Panc1 (cell line): ENCODE measurements at regions not wholly inside any gene's neighbourhood (a gene's known extent, or its start where the extent isn't known, plus 50 kb on each side); places are given as distances from the start of the nearest gene placed in this dataset.
"Not testable (repeated sequence)": the region's sequence is repeated elsewhere in the genome, so short reads cannot be mapped to it uniquely, and the experiment has no call there.

Source experiments
- ATAC-seq: fragments of 200-7000 bp; cut with Tn5 transposase; 2 replicates; pipeline ENCODE4 v1.9.1; 2020; ENCODE audit warnings: mild to moderate bottlenecking, moderate library complexity
- BruUV-seq: library from RNA; stranded (reverse); fragments of 400-500 nt; replicated peaks from 2 replicates; lab custom pipeline; 2021; lab: Mats Ljungman, UMichigan
- CTCF ChIA-PET: fragments of 300-600 bp; sonication (Branson Sonifier 250); formaldehyde crosslinking; loops from one replicate; lab custom pipeline; 2022; ENCODE audit warnings: antibody characterized with exemption; lab: Charles Lee
- POLR2A ChIA-PET: fragments of 300-600 bp; sonication (Branson Sonifier 250); formaldehyde crosslinking; loops from one replicate; lab custom pipeline; 2022; ENCODE audit warnings: antibody characterized with exemption; lab: Charles Lee
- DNase-seq: peaks from one replicate; pipeline ENCODE4 v3.0.0-alpha.2; 2010; ENCODE audit warnings: low read depth, low spot score
- H3K27ac ChIP-seq: 2 replicates; pipeline ENCODE4 v1.5.1; 2011; ENCODE audit warnings: mild to moderate bottlenecking, low read length, inconsistent platforms
- H3K27me3 ChIP-seq: fragments of 200-500 bp; sonication (Bioruptor generic); 2 replicates; pipeline ENCODE4 v1.6.0; 2014; ENCODE audit warnings: low read length, inconsistent platforms; ENCODE audit not compliant: control insufficient read depth, insufficient read depth
- H3K36me3 ChIP-seq: fragments of 200-500 bp; sonication (Bioruptor generic); 2 replicates; pipeline ENCODE4 v1.5.1; 2014; ENCODE audit warnings: inconsistent platforms, mild to moderate bottlenecking, low read length, moderate library complexity; ENCODE audit not compliant: control insufficient read depth, insufficient read depth
- H3K4me1 ChIP-seq: 2 replicates; pipeline ENCODE4 v1.5.1; 2011; ENCODE audit warnings: inconsistent platforms, mild to moderate bottlenecking, low read length, moderate library complexity; ENCODE audit not compliant: control insufficient read depth, insufficient read depth
- H3K4me3 ChIP-seq, 2 experiments: 2 replicates each; pipeline ENCODE4 v1.5.1; 2011 to 2012; ENCODE audit warnings: low read depth in 2 of 2, low read length in 2 of 2, mild to moderate bottlenecking in 2 of 2, inconsistent platforms in 1 of 2, moderate library complexity in 1 of 2
- H3K9me3 ChIP-seq: fragments of 200-500 bp; sonication (Bioruptor generic); 2 replicates; pipeline ENCODE4 v1.5.1; 2014; ENCODE audit warnings: low read depth, mild to moderate bottlenecking, inconsistent platforms, low read length, moderate library complexity; ENCODE audit not compliant: control insufficient read depth, insufficient read depth
- POLR2AphosphoS5 ChIP-seq: IDR thresholded peaks from 2 replicates; pipeline ENCODE4 v1.6.1; 2012; ENCODE audit warnings: mild to moderate bottlenecking, low read depth, low read length, moderate library complexity
- SIN3A ChIP-seq: IDR thresholded peaks from 2 replicates; pipeline ENCODE4 v1.6.1; 2012; ENCODE audit warnings: low read depth, mild to moderate bottlenecking, low read length, moderate library complexity, borderline replicate concordance; ENCODE audit not compliant: insufficient read depth
- TCF7L2 ChIP-seq: IDR thresholded peaks from 2 replicates; pipeline ENCODE4 v1.6.1; 2011; ENCODE audit warnings: mild to moderate bottlenecking, low read depth, low read length, inconsistent platforms
- in situ Hi-C: cut with HindIII; loops from 2 replicates; pipeline ENCODE4 v1.10.0; 2016; ENCODE audit warnings: low sequenced_read_pairs, low pct_unique_long_range_greater_than_20kb
- intact Hi-C: fragments of 100-400 bp; cut with micrococcal nuclease; formaldehyde crosslinking; loops from one replicate; pipeline ENCODE4 v1.10.0; 2022; ENCODE audit not compliant: unreplicated experiment
- TF ChIP-seq, protein P1 (sequence below): fragments of 450-650 bp; IDR thresholded peaks from 2 replicates; pipeline ENCODE4 v1.5.1; 2017; ENCODE audit warnings: mild to moderate bottlenecking
- TF ChIP-seq, protein P2 (sequence below), 2 experiments: IDR thresholded peaks; 2 replicates each; pipeline ENCODE4 v1.6.1; 2011 to 2012; ENCODE audit warnings: low read depth in 2 of 2, control low read depth in 1 of 2, low read length in 1 of 2, mild to moderate bottlenecking in 1 of 2, moderate library complexity in 1 of 2; ENCODE audit not compliant: insufficient read depth in 1 of 2

DNA sequence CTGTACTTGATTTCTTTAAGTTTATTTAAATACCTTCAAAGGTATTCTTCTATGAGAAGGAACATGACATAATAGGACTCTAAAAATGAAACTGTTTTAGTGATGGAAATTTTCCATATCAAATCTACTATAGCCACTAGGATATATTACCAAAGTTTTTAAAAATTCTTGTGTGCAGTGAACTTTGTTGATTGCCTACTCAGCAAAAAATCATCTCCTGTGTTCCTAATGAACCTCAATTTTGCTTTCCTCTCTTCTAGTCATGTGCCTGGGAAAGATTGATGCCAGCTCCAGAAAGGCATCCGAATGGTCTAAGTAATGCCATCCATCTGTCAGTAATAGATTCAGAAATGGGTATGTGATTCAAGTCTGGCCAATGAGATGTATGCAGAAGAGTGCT is 111.1 kb downstream of the ANXA3 start:
- Histone ChIP-seq H3K36me3 (no peaks in the 10 kb centered on the region), H3K4me1 (no peaks in the 10 kb centered on the region), H3K9me3 (no peaks in the 10 kb centered on the region), H3K4me3 (no peak overlapping the region), H3K27ac (no peak overlapping the region), H3K27me3 (no peaks in the 10 kb centered on the region)
- BruUV-seq: no TSS peak
- ATAC-seq (no peak), DNase-seq (no peak)
- intact Hi-C loops: no loop called here
- TF ChIP-seq, protein P1, sequence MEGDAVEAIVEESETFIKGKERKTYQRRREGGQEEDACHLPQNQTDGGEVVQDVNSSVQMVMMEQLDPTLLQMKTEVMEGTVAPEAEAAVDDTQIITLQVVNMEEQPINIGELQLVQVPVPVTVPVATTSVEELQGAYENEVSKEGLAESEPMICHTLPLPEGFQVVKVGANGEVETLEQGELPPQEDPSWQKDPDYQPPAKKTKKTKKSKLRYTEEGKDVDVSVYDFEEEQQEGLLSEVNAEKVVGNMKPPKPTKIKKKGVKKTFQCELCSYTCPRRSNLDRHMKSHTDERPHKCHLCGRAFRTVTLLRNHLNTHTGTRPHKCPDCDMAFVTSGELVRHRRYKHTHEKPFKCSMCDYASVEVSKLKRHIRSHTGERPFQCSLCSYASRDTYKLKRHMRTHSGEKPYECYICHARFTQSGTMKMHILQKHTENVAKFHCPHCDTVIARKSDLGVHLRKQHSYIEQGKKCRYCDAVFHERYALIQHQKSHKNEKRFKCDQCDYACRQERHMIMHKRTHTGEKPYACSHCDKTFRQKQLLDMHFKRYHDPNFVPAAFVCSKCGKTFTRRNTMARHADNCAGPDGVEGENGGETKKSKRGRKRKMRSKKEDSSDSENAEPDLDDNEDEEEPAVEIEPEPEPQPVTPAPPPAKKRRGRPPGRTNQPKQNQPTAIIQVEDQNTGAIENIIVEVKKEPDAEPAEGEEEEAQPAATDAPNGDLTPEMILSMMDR: no peak
- TF ChIP-seq, protein P2, sequence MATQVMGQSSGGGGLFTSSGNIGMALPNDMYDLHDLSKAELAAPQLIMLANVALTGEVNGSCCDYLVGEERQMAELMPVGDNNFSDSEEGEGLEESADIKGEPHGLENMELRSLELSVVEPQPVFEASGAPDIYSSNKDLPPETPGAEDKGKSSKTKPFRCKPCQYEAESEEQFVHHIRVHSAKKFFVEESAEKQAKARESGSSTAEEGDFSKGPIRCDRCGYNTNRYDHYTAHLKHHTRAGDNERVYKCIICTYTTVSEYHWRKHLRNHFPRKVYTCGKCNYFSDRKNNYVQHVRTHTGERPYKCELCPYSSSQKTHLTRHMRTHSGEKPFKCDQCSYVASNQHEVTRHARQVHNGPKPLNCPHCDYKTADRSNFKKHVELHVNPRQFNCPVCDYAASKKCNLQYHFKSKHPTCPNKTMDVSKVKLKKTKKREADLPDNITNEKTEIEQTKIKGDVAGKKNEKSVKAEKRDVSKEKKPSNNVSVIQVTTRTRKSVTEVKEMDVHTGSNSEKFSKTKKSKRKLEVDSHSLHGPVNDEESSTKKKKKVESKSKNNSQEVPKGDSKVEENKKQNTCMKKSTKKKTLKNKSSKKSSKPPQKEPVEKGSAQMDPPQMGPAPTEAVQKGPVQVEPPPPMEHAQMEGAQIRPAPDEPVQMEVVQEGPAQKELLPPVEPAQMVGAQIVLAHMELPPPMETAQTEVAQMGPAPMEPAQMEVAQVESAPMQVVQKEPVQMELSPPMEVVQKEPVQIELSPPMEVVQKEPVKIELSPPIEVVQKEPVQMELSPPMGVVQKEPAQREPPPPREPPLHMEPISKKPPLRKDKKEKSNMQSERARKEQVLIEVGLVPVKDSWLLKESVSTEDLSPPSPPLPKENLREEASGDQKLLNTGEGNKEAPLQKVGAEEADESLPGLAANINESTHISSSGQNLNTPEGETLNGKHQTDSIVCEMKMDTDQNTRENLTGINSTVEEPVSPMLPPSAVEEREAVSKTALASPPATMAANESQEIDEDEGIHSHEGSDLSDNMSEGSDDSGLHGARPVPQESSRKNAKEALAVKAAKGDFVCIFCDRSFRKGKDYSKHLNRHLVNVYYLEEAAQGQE (IDR thresholded peaks at IDR 0.05; ENCODE audit: insufficient read depth in 1 of 2, low read depth in 2 of 2, low read length in 1 of 2): no peak
- TF ChIP-seq SIN3A: no peak
- in situ Hi-C loops: no loop called here
- POLR2A ChIA-PET: no interaction called here
- CTCF ChIA-PET: no interaction called here

DNA sequence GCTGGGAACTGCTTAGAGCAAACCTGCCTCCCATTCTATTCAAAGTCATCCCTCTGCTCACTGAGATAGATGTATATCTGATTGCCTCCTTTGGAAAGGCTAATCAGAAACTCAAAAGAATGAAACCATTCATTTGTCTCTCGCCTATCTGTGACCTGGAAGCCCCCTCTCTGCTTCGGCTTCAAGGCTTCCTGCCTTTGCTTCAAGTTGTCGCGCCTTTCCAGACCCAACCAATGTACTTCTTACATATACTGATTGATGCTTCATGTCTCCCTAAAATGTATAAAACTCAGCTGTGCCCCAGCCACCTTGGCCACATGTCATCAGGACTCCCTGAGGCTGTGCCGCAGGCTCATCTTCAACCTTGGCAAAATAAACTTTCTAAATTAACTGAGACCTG is 111.9 kb upstream of the BMP2K start:
- H3K27me3 ChIP-seq, intact Hi-C loops, POLR2A ChIA-PET, H3K27ac ChIP-seq, H3K4me3 ChIP-seq, CTCF ChIA-PET, BruUV-seq, in situ Hi-C loops, H3K9me3 ChIP-seq, ATAC-seq, H3K4me1 ChIP-seq, H3K36me3 ChIP-seq, DNase-seq: not testable (repeated sequence)

DNA sequence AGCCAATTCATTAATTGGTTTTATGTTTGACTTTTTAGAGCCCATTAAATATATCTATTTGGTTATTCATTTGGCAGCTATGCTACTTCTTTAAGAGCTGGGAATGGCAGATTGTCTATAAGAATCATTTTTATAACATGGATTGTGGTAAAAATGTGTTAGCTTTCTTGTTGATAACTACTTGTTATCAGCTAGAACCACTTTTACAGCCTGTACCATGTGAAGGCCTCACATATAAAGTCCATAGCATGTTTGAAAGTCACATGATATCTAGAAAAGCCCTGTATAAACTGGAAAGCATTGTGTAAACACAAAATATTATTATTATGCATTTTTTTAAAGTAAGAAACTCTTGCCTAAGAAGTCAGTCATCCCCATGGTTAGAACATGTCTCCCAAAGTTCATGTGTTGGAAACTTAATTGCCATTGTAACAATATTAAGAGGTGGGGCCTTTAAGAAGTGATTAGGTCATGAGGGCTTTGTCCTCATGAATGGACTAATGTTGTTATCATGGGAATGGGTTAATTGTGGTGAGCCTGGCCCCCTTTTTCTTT is 110.9 kb upstream of the BMP2K start:
- no TSS peak for BruUV-seq
- CTCF ChIA-PET: no interaction called here
- intact Hi-C loops: no loop called here

More for the DNA sequence above, 110.9 kb upstream of the BMP2K start:
- no peaks in the 10 kb centered on the region for H3K36me3 ChIP-seq
- TF ChIP-seq SIN3A: no peak
- TF ChIP-seq, protein P1: no peak
- TF ChIP-seq TCF7L2: no peak
- no peak for TF ChIP-seq POLR2AphosphoS5
- TF ChIP-seq, protein P2 (IDR thresholded peaks at IDR 0.05; ENCODE audit: insufficient read depth in 1 of 2, low read depth in 2 of 2, low read length in 1 of 2): no peak
- in situ Hi-C loops: no loop called here
- H3K9me3 ChIP-seq: no peaks in the 10 kb centered on the region
- no peak overlapping the region for H3K4me3 ChIP-seq
- POLR2A ChIA-PET: no interaction called here
- no peaks in the 10 kb centered on the region for H3K4me1 ChIP-seq
- ATAC-seq (no peak), DNase-seq (no peak)
- H3K27me3 ChIP-seq: no peaks in the 10 kb centered on the region
- no peak overlapping the region for H3K27ac ChIP-seq
